ENCODE measurements at regions not wholly inside any gene's neighbourhood (a gene's known extent, or its start where the extent isn't known, plus 50 kb on each side); places are given as distances from the start of the nearest gene placed in this dataset.

GRCh38 chr6:120894077-120894476 lies 440.2 kb downstream of the TBC1D32 start:
- Mint-ChIP-seq H3K27ac (no peak overlapping the region), H3K9me3 (peaks cover 17% of the 10 kb centered on the region; the same call in 2 of the 3 replicates), H3K4me1 (no peaks in the 10 kb centered on the region), H3K36me3 (ENCODE audit: low read depth) (peaks cover 9% of the 10 kb centered on the region), H3K4me3 (no peak overlapping the region), H3K27me3 (ENCODE audit: insufficient read depth, low read depth, poor library complexity) (no peaks in the 10 kb centered on the region)
- Histone ChIP-seq H3K27me3 (ENCODE audit: insufficient read depth) (no peaks in the 10 kb centered on the region), H3F3A (replicated peaks; ENCODE audit: low read depth) (no peaks in the 10 kb centered on the region), H3K79me2 (replicated peaks; ENCODE audit: insufficient read depth) (no peaks in the 10 kb centered on the region), H3K9me2 (ENCODE audit: insufficient read depth) (peaks cover 5% of the 10 kb centered on the region; the same call in 1 of the 2 replicates), H3K4me2 (no peak overlapping the region), H2AFZ (no peak overlapping the region), H3K4me3 (no peak overlapping the region), H3K36me3 (ENCODE audit: insufficient read depth) (0 out of 2 replicates have a peak, but pooled peaks cover 4% of the 10 kb centered on the region), H3K27ac (ENCODE audit: low read depth) (no peak overlapping the region), H3K4me1 (ENCODE audit: insufficient read depth) (no peaks in the 10 kb centered on the region), H4K20me1 (replicated peaks; ENCODE audit: insufficient read depth) (no peaks in the 10 kb centered on the region)
- DNase-seq (ENCODE audit: low spot score) (no peak), ATAC-seq (no peak)
- TF ChIP-seq ZNF114 (CRISPR knock-in tag; IDR thresholded peaks at IDR 0.05) (no peak), EZH2phosphoT487 (IDR thresholded peaks at IDR 0.05; ENCODE audit: unreplicated experiment) (no peak), EZH2 (IDR thresholded peaks at IDR 0.05; ENCODE audit: low read depth, unreplicated experiment) (no peak), CREB1 (CRISPR knock-in tag; IDR thresholded peaks at IDR 0.05; ENCODE audit: low read depth) (no peak), JUNB (IDR thresholded peaks at IDR 0.05; ENCODE audit: unreplicated experiment) (no peak), POLR2AphosphoS5 (IDR thresholded peaks at IDR 0.05; ENCODE audit: low read depth) (no peak), ZNF331 (CRISPR knock-in tag; IDR thresholded peaks at IDR 0.05; ENCODE audit: low read depth) (no peak), NANOG (IDR thresholded peaks at IDR 0.05; ENCODE audit: borderline replicate concordance) (no peak), CTCF (conservative IDR thresholded peaks at IDR 0.05; ENCODE audit: low read depth in 2 of 2) (no peak), ETS1 (IDR thresholded peaks at IDR 0.05) (no peak), REST (IDR thresholded peaks at IDR 0.05; ENCODE audit: unreplicated experiment) (no peak)
